ENCODE measurements at regions not wholly inside any gene's neighbourhood (a gene's known extent, or its start where the extent isn't known, plus 50 kb on each side); places are given as distances from the start of the nearest gene placed in this dataset.
A peak's percentile ranks its signal among the peaks of the same experiment; 100 is the strongest.
"Not testable (repeated sequence)": the region's sequence is repeated elsewhere in the genome, so short reads cannot be mapped to it uniquely, and the experiment has no call there.

- DNase-seq (ENCODE audit: low read depth, low spot score): no peak
Observed at GRCh38 chr22:34588871-34589545, 476.9 kb upstream of the ISX start.

- DNase-seq (ENCODE audit: low read depth, low spot score): peak; percentile 7
Observed at GRCh38 chr22:34592123-34592740, 473.7 kb upstream of the ISX start.

GRCh38 chr22:34599567-34599966 is 466.4 kb upstream of the ISX start:
- DNase-seq (ENCODE audit: low read depth, low spot score): no peak

GRCh38 chr22:34604312-34604711 is 461.6 kb upstream of the ISX start:
- DNase-seq (ENCODE audit: low read depth, low spot score): no peak

GRCh38 chr22:34608106-34608505 is 457.9 kb upstream of the ISX start:
- no peak for DNase-seq (ENCODE audit: low read depth, low spot score)

GRCh38 chr22:34608540-34609115 is 457.3 kb upstream of the ISX start:
- DNase-seq (ENCODE audit: low read depth, low spot score): no peak

GRCh38 chr22:34609646-34610045 is 456.3 kb upstream of the ISX start:
- no peak for DNase-seq (ENCODE audit: low read depth, low spot score)

GRCh38 chr22:34620161-34620560 is 445.8 kb upstream of the ISX start:
- DNase-seq (ENCODE audit: low read depth, low spot score): no peak

- no peak for DNase-seq (ENCODE audit: low read depth, low spot score)
Observed at GRCh38 chr22:34620832-34621231, 445.1 kb upstream of the ISX start.

- no peak for DNase-seq (ENCODE audit: low read depth, low spot score)
Observed at GRCh38 chr22:34622602-34623001, 443.4 kb upstream of the ISX start.

GRCh38 chr22:34623580-34623979 is 442.4 kb upstream of the ISX start:
- DNase-seq (ENCODE audit: low read depth, low spot score): no peak

- not testable (repeated sequence) for DNase-seq (ENCODE audit: low read depth, low spot score)
Observed at GRCh38 chr22:34625892-34626291, 440.1 kb upstream of the ISX start.

- DNase-seq (ENCODE audit: low read depth, low spot score): no peak
Observed at GRCh38 chr22:34638128-34638527, 427.8 kb upstream of the ISX start.

- DNase-seq (ENCODE audit: low read depth, low spot score): peak; percentile 6
Observed at GRCh38 chr22:34639911-34640310, 426.0 kb upstream of the ISX start.

- peak; percentile 24 for DNase-seq (ENCODE audit: low read depth, low spot score)
Observed at GRCh38 chr22:34645375-34645774, 420.6 kb upstream of the ISX start.

GRCh38 chr22:34669001-34669400 is 397.0 kb upstream of the ISX start:
- no peak for DNase-seq (ENCODE audit: low read depth, low spot score)

GRCh38 chr22:34683031-34683430 is 382.9 kb upstream of the ISX start:
- peak; percentile 13 for DNase-seq (ENCODE audit: low read depth, low spot score)

GRCh38 chr22:34684278-34684677 is 381.7 kb upstream of the ISX start:
- DNase-seq (ENCODE audit: low read depth, low spot score): not testable (repeated sequence)

- no peak for DNase-seq (ENCODE audit: low read depth, low spot score)
Observed at GRCh38 chr22:34687116-34687515, 378.8 kb upstream of the ISX start.

GRCh38 chr22:34688825-34689224 is 377.1 kb upstream of the ISX start:
- no peak for DNase-seq (ENCODE audit: low read depth, low spot score)

- peak; percentile 17 for DNase-seq (ENCODE audit: low read depth, low spot score)
Observed at GRCh38 chr22:34696557-34696956, 369.4 kb upstream of the ISX start.

GRCh38 chr22:34702279-34702678 is 363.7 kb upstream of the ISX start:
- no peak for DNase-seq (ENCODE audit: low read depth, low spot score)

GRCh38 chr22:34709641-34710040 is 356.3 kb upstream of the ISX start:
- DNase-seq (ENCODE audit: low read depth, low spot score): peak; percentile 10
